GM13977 (cell line): ENCODE measurements at regions not wholly inside any gene's neighbourhood (a gene's known extent, or its start where the extent isn't known, plus 50 kb on each side); places are given as distances from the start of the nearest gene placed in this dataset.
"Not testable (repeated sequence)": the region's sequence is repeated elsewhere in the genome, so short reads cannot be mapped to it uniquely, and the experiment has no call there.

Experiments used
- DNase-seq: peaks from one replicate; pipeline ENCODE4 v3.0.0; 2012; ENCODE audit warnings: low spot score
- CTCF ChIP-seq: IDR thresholded peaks from 2 replicates; pipeline ENCODE4 v1.5.1; 2012; ENCODE audit warnings: mild to moderate bottlenecking, control low read depth; ENCODE audit not compliant: insufficient read depth; ENCODE audit errors: extremely low read depth, missing control alignments
- in situ Hi-C: fragments of 300-500 bp; cut with MboI; formaldehyde crosslinking; loops from one replicate; pipeline ENCODE4 v1.12.0; 2022; ENCODE audit warnings: low sequenced_read_pairs, low pct_unique_long_range_greater_than_20kb, mixed read lengths, inconsistent platforms; ENCODE audit not compliant: unreplicated experiment

GRCh38 chr4:58871509-58871908, 1761.3 kb upstream of the IGFBP7 start:
- TF ChIP-seq CTCF = no peak
- no peak for DNase-seq
- in situ Hi-C loops = loop anchor here (25.0 kb wide), 1 partner anchor 91 kb away; no protein-coding TSS in a partner anchor

- no peak for TF ChIP-seq CTCF
- in situ Hi-C loops = no loop called here
Observed at GRCh38 chr4:58849026-58849425, 1738.8 kb upstream of the IGFBP7 start.

GRCh38 chr4:58843455-58843854, 1733.3 kb upstream of the IGFBP7 start:
- in situ Hi-C loops = no loop called here
- no peak for TF ChIP-seq CTCF
- no peak for DNase-seq

More at GRCh38 chr4:58849026-58849425, 1738.8 kb upstream of the IGFBP7 start:
- no peak for DNase-seq

GRCh38 chr4:58833126-58833525, 1722.9 kb upstream of the IGFBP7 start:
- no peak for TF ChIP-seq CTCF
- in situ Hi-C loops = no loop called here
- no peak for DNase-seq

GRCh38 chr4:58825278-58825677, 1715.1 kb upstream of the IGFBP7 start:
- DNase-seq = no peak
- TF ChIP-seq CTCF = no peak
- in situ Hi-C loops = no loop called here

- in situ Hi-C loops = not testable (repeated sequence)
Observed at GRCh38 chr4:58818560-58818959, 1708.4 kb upstream of the IGFBP7 start.

GRCh38 chr4:58809948-58810347, 1699.8 kb upstream of the IGFBP7 start:
- no peak for TF ChIP-seq CTCF
- DNase-seq = no peak
- in situ Hi-C loops = no loop called here

More at GRCh38 chr4:58818560-58818959, 1708.4 kb upstream of the IGFBP7 start:
- DNase-seq = not testable (repeated sequence)
